Neural progenitor cell (in vitro differentiated cells): ENCODE measurements at regions not wholly inside any gene's neighbourhood (a gene's known extent, or its start where the extent isn't known, plus 50 kb on each side); places are given as distances from the start of the nearest gene placed in this dataset.

ENCODE experiments used
- EZH2phosphoT487 ChIP-seq: fragments of 200-600 bp; sonication (generic); IDR thresholded peaks from 2 replicates; pipeline ENCODE4 v1.6.1; 2017; ENCODE audit warnings: antibody characterized with exemption
- TF ChIP-seq, protein P1 (sequence below): fragments of 200-600 bp; sonication (generic); IDR thresholded peaks from 2 replicates; pipeline ENCODE4 v1.5.1; 2017; ENCODE audit warnings: antibody characterized with exemption, mild to moderate bottlenecking

DNA sequence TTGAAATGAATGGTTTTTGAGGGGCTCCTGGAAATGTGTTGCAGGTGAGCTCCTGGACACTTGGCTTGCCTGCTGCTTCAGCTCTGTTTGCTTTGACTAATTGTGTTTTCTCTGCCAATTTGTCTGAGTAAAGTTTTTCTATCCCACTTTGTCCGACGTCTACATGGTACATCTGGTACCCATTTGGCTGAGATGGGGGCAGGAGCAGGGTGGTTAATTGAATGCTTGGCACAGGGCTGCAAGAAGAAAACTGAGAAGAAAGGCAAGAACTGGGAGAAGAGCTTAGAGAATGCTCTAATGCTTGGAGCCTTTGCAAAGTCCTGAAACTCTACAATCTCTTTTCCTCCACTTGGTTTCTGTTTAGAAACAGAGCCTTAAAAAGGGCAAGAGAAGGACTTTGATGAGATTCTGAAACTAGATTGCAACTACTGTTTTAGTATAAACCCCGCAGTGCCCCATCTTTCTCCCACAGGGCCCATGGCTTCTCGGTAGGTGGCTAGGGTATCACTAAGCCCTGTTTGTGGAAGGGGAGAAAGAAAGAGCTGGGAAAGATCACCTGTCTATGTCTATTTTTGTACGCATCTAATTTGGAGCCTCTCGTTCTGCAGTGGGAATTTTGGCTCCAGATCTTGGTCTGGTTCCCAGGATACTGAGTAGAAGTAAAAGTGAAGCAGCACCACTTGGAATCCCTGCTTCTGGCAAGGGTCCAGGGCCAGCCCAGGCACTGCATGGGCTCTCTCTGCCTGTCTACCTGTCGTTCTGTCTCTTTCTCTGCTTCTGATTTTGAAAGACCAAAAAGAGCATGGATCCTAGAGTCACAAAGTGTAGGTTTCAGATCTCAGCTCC lies 214.4 kb downstream of the SEMA6A start:
- TF ChIP-seq, protein P1, sequence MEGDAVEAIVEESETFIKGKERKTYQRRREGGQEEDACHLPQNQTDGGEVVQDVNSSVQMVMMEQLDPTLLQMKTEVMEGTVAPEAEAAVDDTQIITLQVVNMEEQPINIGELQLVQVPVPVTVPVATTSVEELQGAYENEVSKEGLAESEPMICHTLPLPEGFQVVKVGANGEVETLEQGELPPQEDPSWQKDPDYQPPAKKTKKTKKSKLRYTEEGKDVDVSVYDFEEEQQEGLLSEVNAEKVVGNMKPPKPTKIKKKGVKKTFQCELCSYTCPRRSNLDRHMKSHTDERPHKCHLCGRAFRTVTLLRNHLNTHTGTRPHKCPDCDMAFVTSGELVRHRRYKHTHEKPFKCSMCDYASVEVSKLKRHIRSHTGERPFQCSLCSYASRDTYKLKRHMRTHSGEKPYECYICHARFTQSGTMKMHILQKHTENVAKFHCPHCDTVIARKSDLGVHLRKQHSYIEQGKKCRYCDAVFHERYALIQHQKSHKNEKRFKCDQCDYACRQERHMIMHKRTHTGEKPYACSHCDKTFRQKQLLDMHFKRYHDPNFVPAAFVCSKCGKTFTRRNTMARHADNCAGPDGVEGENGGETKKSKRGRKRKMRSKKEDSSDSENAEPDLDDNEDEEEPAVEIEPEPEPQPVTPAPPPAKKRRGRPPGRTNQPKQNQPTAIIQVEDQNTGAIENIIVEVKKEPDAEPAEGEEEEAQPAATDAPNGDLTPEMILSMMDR, result no peak
- TF ChIP-seq EZH2phosphoT487, result no peak
